GM12873 (cell line): ENCODE measurements at regions not wholly inside any gene's neighbourhood (a gene's known extent, or its start where the extent isn't known, plus 50 kb on each side); places are given as distances from the start of the nearest gene placed in this dataset.

ENCODE experiments used
- CTCF ChIP-seq: IDR thresholded peaks from 2 replicates; pipeline ENCODE4 v1.5.1; 2012; ENCODE audit warnings: low read depth, mild to moderate bottlenecking, moderate library complexity, low read length, control low read depth; ENCODE audit not compliant: insufficient read depth; ENCODE audit errors: missing control alignments

GRCh38 chr16:56140645-56141044 lies 50.6 kb upstream of the GNAO1 start:
- no peak for TF ChIP-seq CTCF

- TF ChIP-seq CTCF: no peak
These were observed 54.0 kb upstream of the GNAO1 start for GRCh38 chr16:56137269-56137668.

- TF ChIP-seq CTCF: no peak
These were observed 55.0 kb upstream of the GNAO1 start for GRCh38 chr16:56136256-56136655.

DNA sequence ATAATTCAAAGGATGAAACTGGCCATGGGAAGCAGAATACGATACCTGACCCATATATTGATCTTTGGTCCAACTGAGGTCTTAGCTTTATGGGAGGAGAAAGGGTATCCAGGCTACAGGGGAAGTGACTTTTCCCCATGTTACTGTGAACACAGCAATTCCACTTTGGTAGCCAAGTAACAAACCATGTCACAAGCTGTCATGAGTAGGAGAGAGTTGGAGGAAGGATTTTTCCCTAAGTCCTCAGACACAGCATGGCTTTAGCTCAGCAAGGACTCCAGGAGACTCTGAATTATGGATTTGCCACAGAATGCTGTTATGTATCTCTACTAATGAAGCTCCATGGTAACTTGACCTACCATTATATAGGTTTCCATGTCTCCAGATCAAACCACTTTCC lies 56.5 kb upstream of the GNAO1 start:
- TF ChIP-seq CTCF: no peak

- no peak for TF ChIP-seq CTCF
These were observed 65.4 kb upstream of the GNAO1 start for GRCh38 chr16:56125922-56126321.

DNA sequence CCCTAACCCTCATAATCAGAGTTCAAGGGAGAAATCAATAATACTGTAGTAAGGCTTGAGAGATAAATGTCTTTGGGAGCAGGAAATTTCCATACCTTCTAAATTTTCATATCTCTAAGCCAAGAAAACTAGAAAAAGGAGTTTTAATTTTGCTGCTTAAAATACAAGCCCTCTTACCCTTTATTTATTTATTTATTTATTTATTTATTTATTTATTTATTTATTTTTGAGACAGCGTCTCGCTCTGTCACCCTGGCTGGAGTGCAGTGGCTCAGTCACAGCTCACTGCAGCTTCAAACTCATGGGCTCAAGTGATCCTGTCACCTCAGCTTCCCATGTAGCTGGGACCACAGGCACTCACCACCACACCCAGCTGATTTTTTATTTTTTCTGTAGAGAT lies 69.0 kb upstream of the GNAO1 start:
- no peak for TF ChIP-seq CTCF

DNA sequence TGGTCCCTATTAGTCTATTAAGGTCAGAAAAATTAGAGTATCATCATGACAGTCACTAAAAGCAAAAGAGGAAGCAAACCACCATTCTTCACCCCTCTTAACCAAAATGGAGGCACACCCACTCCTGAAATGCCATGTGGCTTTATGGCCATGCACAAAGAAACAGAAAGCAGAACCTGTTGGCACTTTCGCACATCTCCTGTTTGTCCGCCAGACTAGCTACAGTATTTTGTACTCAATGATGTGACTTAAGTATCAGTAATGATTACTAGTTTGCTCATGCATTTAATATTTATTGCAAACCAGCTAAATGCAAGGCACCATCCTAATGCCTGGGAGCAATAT lies 70.2 kb upstream of the GNAO1 start:
- TF ChIP-seq CTCF: no peak
